ENCODE measurements at regions not wholly inside any gene's neighbourhood (a gene's known extent, or its start where the extent isn't known, plus 50 kb on each side); places are given as distances from the start of the nearest gene placed in this dataset.

DNA sequence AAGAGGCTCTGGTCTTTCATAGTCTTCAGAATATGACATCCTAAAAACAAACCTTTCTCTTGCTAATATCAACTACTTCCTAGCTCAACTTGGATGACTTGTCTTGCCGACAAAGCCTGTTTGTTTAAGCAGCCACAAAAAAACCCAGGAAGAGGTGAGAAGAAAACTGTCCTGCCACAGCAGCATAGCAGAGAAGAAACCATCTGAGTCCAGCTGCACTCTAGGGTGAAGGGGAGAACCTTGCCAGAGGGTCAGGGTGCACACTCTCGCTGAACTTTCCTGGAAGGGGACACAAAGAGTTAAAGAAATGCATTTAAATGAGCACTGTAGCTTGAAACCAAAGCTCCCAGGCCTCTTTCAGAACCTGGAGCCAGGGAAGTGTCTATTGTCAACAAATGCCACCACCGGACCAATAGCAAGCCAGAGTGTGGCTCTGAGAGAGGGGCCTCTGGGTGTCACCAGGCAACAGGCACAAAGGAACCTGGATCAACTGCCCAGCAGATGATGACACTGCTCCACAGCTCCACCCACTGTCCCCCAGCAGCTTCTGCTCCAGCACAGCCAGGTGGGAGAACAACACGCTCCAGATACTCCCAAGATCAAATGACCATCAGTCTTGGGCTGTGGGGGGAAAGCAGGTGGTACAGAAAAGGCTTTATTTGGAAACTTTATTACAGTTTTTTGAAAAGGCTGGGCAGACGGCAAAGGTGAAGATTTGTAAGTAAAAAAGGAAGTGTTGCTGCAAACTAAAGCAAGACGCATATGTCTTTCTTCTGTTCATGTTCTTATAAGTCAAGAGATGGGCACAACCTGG, 105.7 kb downstream of the RASSF10 start (continued):
- TF ChIP-seq ZNF764 (CRISPR knock-in tag; IDR thresholded peaks at IDR 0.05; ENCODE audit: low read depth) (no peak), PCBP2 (IDR thresholded peaks at IDR 0.05; ENCODE audit: low read depth, low read length, poor library complexity, severe bottlenecking) (no peak), FOXK2 (conservative IDR thresholded peaks at IDR 0.05 in 1 of 2, IDR thresholded peaks at IDR 0.05 in 1 of 2; ENCODE audit: low read depth in 2 of 2) (0 out of 4 replicates have a peak, but pooled peaks of 1 of the 2 experiments have one; percentile 27), SMC3 (conservative IDR thresholded peaks at IDR 0.05; ENCODE audit: insufficient read depth, low read depth, low read length) (peak; percentile 46; the same call in 1 of the 2 replicates), MYNN (IDR thresholded peaks at IDR 0.05) (0 out of 2 replicates have a peak, but pooled peaks have one; percentile 17), MYNN (CRISPR knock-in tag; IDR thresholded peaks at IDR 0.05) (no peak), CC2D1A (IDR thresholded peaks at IDR 0.05) (0 out of 2 replicates have a peak, but pooled peaks have one; percentile 75), DMBX1 (CRISPR knock-in tag; IDR thresholded peaks at IDR 0.05; ENCODE audit: borderline replicate concordance) (no peak), SNAPC5 (CRISPR knock-in tag; IDR thresholded peaks at IDR 0.05) (no peak), HMGXB4 (CRISPR knock-in tag; IDR thresholded peaks at IDR 0.05) (no peak), SMARCA4 (IDR thresholded peaks at IDR 0.05) (no peak), SMAD4 (CRISPR knock-in tag; conservative IDR thresholded peaks at IDR 0.05) (0 out of 2 replicates have a peak, but pooled peaks have one; percentile 39), NR4A1 (CRISPR knock-in tag; IDR thresholded peaks at IDR 0.05) (no peak), NR4A1 (tag; IDR thresholded peaks at IDR 0.05) (no peak)
- TF ChIP-seq, protein P1, sequence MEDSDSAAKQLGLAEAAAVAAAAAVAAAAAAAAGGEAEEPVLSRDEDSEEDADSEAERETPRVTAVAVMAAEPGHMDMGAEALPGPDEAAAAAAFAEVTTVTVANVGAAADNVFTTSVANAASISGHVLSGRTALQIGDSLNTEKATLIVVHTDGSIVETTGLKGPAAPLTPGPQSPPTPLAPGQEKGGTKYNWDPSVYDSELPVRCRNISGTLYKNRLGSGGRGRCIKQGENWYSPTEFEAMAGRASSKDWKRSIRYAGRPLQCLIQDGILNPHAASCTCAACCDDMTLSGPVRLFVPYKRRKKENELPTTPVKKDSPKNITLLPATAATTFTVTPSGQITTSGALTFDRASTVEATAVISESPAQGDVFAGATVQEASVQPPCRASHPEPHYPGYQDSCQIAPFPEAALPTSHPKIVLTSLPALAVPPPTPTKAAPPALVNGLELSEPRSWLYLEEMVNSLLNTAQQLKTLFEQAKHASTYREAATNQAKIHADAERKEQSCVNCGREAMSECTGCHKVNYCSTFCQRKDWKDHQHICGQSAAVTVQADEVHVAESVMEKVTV (CRISPR knock-in tag; IDR thresholded peaks at IDR 0.05), result peak; percentile 75
- TF ChIP-seq, protein P2, sequence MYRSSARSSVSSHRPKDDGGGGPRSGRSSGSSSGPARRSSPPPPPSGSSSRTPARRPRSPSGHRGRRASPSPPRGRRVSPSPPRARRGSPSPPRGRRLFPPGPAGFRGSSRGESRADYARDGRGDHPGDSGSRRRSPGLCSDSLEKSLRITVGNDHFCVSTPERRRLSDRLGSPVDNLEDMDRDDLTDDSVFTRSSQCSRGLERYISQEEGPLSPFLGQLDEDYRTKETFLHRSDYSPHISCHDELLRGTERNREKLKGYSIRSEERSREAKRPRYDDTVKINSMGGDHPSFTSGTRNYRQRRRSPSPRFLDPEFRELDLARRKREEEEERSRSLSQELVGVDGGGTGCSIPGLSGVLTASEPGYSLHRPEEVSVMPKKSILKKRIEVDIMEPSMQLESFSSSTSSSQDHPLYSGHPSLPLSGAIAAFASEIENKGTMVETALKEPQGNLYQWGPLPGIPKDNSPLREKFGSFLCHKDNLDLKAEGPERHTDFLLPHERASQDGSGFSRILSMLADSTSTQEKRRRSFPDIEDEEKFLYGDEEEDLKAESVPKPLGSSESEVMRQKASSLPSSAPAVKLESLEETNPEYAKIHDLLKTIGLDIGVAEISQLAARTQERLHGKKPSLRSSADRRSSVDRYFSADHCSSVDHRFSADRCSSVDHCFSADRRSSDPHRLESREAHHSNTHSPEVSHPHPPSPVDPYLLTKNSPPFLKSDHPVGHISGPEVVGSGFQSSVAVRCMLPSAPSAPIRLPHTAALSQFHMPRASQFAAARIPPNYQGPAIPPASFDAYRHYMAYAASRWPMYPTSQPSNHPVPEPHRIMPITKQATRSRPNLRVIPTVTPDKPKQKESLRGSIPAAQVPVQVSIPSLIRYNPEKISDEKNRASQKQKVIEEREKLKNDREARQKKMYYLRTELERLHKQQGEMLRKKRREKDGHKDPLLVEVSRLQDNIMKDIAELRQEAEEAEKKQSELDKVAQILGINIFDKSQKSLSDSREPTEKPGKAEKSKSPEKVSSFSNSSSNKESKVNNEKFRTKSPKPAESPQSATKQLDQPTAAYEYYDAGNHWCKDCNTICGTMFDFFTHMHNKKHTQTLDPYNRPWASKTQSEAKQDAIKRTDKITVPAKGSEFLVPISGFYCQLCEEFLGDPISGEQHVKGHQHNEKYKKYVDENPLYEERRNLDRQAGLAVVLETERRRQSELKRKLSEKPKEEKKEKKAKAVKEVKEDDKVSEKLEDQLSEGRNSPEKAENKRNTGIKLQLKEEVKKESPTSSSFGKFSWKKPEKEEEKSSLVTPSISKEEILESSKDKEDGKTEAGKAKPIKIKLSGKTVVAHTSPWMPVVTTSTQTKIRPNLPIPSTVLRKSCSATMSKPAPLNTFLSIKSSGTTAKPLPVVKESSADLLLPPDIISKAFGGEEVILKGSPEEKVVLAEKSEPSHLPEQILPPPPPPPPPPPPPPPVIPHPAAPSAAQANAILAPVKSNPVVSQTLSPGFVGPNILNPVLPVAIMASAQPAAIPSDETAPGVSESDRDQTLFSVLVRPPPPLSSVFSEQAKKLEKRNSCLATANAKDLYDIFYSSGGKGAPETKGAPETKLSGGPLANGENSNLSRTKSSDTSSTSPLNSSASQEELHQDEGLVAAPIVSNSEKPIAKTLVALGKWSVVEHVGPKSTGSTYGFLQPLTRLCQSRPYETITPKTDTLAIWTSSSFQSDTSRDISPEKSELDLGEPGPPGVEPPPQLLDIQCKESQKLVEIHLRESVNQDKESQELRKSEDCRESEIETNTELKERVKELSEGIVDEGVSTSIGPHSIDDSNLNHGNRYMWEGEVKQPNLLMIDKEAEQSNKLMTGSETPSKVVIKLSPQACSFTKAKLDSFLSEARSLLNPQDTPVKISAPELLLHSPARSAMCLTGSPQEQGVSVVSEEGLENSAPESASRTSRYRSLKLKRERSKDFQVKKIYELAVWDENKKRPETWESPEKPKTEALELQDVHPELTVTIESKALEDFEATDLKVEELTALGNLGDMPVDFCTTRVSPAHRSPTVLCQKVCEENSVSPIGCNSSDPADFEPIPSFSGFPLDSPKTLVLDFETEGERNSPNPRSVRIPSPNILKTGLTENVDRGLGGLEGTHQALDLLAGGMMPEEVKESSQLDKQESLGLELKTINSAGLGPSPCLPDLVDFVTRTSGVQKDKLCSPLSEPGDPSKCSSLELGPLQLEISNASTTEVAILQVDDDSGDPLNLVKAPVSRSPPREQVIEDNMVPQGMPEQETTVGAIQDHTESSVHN (IDR thresholded peaks at IDR 0.05; ENCODE audit: borderline replicate concordance in 1 of 2, low read depth in 1 of 2), result no peak
